ENCODE measurements at regions not wholly inside any gene's neighbourhood (a gene's known extent, or its start where the extent isn't known, plus 50 kb on each side); places are given as distances from the start of the nearest gene placed in this dataset.

DNA sequence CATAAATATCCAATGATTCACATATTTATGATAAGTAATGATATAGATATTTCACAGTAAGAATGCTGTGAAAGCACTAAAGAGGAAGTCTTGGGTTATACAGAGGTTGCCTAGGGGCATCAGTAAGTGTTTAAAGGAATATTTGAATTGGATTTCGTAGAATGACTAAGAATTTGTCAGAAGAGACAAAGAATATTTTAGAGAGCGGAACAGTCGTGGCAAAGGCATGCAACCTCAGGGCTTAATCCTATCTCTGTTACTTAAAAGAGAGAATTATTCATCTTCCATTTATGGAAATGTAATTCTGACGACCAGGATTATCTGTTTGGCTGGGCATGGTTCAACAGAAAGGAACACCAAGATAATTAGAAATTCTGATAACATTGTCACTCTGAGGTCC, 171.9 kb upstream of the NR5A2 start:
- DNase-seq (ENCODE audit: low read depth in 3 of 3, low spot score in 2 of 3), result no peak

DNA sequence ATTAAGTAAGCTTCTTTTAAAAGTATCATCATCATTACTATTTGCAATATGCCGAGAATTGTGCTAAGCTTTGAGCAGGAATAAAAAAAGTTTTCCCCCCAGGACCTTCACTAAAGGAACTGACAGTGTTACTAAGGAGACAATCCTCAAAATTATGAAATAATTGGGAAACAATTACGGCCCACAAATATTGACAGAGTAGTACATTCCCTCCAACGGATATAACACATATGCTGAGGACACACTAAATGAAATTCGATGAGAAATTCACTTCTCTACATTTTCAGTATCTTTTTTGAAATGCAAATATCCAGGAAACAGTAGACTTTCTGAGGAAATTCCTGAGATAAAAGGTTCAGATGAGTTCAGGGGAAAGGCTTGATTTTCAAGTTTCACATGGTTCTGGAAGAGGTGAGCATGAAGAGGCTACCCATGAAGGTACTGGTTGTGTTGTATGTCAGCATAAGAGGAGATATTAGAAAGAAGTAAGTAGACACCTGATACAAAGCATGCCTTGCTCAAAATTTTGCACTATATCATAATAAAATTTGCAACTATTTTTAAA, 171.2 kb upstream of the NR5A2 start:
- no peak for DNase-seq (ENCODE audit: low read depth in 3 of 3, low spot score in 2 of 3)

DNA sequence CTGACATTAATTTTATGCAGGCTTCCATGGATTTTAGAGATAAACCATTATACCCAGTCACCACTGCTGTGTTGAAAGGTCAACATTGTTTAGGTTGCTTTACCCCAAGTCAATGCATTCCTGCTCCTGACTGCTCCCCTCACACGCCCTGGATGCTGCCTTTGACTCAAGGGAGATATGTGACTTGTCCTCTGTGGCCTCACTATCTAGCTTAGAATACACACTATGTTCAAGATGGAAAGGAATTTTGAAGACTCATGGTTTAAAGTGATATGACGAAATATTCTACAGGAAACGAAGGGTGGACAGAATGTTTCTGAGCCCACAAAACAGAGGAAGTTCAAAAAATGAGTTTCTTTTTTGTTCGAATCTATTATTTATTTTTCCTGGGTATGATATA, 170.4 kb upstream of the NR5A2 start:
- no peak for DNase-seq (ENCODE audit: low read depth in 3 of 3, low spot score in 2 of 3)

DNA sequence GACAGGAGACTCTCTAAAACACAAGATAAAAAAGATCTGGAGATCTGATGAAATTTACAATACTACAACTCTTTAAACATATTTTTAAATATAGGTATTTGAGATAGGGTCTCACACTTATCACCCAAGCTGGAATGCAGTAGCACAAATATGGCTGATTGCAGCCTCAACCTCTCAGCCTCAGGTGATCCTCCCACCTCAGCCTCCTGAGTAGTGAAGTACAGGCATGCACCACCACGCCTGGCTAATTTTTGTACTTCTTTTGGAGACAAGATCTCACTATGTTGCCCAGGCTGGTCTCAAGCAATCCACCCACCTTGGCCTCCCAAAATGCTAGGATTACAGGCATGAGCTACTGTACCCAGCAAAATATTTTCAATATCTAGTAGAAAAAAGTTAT, 170.0 kb upstream of the NR5A2 start:
- DNase-seq (ENCODE audit: low read depth in 3 of 3, low spot score in 2 of 3), result no peak

DNA sequence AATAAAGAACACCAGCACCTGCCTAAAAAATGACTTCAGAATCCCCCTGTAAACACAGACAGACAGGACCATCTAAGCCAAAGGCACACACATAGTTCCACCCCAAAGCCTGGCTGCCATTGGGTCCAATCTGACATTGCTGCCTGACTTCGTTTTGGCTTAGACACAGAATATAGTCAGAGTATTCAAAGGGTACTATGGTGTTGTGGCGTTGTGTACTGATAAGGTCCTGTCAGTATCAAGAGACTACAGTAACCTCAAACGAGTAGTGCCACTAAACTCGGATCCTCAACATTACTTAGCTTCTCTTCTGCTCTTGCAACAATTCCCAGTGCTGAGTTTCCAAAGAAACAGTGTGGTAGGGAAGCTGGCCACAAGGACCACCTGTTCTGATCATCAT, 169.3 kb upstream of the NR5A2 start:
- DNase-seq (ENCODE audit: low read depth in 3 of 3, low spot score in 2 of 3), result no peak

DNA sequence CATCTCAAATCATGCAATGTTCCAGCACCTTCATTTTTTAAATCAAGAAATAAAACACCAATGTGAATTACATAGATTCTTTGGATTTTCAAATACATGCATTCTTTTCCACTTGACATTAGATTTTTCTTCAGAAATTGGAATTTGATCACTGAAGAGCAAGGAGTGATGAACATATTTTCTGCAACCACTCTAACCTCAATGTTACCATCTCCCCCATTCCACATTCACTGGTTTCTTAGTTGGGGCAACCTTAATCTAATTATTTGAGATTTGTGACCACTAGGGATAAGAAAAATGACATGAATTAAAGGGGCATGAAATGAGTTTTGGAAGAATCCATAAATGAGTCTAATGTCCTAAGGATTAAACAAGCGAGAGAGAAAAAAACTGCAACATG, 168.7 kb upstream of the NR5A2 start:
- DNase-seq (ENCODE audit: low read depth in 3 of 3, low spot score in 2 of 3), result no peak

DNA sequence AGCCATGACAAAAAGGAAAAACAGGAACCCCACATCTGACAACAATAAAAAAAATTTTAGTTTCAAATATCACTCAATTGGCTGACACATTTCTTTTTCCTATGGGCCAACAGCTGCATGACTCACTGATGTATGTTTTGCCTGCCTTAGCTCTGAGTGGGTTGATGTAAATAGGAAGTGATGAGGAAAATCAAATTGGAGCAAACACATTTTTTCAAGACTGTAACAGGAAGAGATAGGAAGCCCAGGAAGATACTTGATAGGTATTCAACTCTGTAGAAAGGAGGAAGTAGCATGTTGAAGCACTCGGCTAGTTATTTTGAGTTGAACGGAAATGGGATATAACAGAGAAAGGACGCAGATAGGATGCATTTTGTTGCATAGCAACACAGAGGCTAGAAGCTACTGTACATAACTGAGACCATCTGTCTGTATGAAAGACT, 168.0 kb upstream of the NR5A2 start:
- DNase-seq (ENCODE audit: low read depth in 3 of 3, low spot score in 2 of 3), result no peak

DNA sequence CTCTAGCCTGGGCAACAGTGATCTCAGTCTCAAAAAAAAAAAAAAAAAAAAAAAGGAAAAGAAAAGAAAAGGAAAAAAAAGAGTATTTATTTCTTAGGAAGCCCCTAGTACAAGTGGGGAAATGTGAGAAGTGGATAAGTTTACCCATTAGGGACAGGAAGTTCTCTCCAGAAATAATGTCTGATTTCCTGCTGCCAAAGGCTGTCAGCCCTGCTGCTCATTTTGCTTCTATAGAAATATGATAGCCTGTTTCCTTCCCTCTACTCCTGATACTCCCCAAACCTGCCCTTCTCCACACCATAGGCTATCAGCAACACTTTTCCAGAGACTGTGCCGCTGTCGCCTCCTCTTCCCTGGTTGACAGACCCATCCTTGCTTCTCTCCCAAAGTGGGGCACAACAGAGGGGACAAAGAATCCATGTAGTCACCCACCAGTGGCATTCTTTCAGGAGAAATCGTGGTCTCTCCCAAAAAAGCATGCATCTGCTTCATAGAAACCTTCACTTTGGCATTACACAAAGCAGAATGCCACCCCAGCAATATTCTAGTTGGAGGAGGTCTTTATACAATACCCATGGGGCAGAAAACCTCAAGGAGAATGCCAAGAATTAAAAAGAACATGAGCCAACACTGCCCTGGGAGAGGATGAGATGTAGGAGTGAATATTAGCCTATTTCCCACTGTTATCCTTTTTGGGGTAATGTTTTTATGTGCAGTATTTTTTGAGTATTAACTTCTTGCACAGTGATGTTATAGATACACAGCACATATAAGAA, 166.3 kb upstream of the NR5A2 start:
- DNase-seq (ENCODE audit: low read depth in 3 of 3, low spot score in 2 of 3), result no peak

DNA sequence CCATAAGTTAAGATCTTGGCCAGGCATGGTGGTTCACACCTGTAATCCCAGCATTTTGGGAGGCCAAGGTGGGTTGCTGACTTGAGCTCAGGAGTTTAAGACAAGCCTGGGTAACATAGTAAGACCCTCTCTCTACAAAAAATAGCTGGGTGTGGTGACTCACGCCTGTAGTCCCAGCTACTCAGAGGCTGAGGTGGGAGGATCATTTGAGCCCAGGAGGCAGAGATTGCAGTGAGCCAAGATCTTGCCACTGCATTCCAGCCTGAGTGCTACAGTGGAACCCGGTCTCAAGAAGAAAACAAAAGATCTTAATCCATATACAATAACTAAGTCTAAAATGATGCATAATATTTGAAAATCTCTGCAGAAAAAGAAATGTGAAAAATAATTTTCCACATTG, 165.5 kb upstream of the NR5A2 start:
- no peak for DNase-seq (ENCODE audit: low read depth in 3 of 3, low spot score in 2 of 3)

DNA sequence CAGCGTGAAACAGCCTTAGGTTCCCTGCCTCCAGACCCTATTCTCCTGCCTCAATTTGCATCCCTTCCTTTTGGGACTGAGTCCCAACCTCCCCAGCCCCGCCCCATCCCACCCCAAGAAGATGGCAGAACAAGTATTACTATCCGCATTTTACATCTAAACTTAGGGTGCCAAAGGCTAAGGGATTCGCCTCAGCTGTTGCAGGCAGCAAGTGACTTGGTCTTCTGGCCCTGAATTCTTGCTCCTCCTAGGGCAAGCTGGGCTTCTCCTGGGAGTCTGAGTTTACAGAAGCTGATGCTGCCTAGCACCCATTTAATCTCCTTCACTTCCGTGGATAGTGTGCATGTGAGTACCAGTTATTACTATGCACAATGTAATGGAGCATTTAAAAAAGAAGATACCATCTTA, 161.3 kb upstream of the NR5A2 start:
- DNase-seq (ENCODE audit: low read depth in 3 of 3, low spot score in 2 of 3), result no peak

DNA sequence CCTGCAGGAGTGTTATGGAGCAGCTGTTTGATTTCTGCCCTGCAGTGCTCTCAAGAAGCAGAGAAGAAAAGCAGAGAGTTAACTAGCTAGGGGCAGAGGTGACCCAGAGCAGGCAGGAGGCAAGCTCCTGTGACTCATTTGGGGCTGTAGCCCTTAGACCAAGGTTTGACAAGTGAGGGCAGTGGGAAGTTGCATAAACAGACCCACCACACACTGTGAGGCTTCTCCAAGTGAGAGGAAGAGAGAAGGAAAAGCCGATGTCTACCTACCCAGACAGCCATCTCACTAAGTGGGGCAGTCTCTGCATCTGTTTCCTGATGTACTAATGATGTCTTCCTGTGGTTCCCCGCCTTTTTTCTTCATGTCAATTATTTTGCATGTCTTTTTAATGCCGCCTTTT, 159.9 kb upstream of the NR5A2 start:
- DNase-seq (ENCODE audit: low read depth in 3 of 3, low spot score in 2 of 3), result no peak

DNA sequence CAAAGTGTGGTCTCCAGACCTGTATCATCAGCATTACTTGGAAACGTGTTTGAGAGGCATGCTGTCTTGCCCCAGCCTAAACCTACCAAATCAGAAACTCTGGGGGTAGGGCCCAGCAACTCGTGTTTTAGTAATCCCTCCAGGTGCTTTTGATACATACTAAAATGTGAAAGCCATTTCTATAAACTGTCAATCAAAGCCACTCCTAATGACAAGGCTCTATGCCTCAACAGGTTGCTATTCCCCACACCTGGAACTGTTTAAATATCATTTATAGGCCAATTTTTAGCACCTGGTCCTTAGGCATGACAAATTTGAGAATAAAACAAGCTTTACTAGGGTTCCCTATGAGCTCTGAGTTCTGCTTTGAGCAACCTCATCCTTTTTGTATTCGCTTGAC, 158.7 kb upstream of the NR5A2 start:
- DNase-seq (ENCODE audit: low read depth in 3 of 3, low spot score in 2 of 3), result no peak

DNA sequence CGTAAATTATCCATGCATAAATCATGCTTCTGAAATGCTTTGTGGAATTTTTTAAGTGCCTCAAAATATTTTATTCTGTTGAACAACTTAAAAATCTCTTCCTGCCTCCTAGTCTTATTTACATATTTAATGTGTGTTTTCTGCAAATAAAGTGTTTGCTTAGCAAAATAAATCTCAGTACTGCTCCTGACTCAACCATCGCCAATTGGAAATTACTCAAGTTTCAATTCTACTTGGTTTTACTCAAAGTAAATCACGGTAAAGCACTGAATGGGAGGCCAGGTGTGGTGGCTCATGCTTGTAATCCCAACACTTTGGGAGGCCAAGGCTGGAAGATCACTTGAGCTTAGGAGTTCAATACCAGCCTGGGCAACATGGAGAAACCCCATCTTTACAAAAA, 152.2 kb upstream of the NR5A2 start:
- no peak for DNase-seq (ENCODE audit: low read depth in 3 of 3, low spot score in 2 of 3)

DNA sequence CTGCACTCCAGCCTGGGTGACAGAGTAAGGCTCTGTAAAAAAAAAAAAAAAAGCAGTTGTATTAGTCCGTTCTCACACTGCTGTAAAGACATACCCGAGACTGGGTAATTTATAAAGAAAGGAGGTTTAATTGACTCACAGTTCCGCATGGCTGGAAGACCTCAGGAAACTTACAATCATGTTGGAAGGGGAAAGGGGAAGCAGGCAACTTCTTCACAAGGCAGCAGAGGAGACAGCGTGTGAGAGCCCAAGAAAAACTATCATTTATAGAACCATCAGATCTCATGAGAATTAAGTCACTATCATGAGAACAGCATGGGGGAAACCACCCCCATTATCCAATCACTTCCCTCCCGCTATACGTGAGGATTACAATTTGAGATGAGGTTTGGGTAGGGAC, 151.7 kb upstream of the NR5A2 start:
- DNase-seq (ENCODE audit: low read depth in 3 of 3, low spot score in 2 of 3), result no peak

DNA sequence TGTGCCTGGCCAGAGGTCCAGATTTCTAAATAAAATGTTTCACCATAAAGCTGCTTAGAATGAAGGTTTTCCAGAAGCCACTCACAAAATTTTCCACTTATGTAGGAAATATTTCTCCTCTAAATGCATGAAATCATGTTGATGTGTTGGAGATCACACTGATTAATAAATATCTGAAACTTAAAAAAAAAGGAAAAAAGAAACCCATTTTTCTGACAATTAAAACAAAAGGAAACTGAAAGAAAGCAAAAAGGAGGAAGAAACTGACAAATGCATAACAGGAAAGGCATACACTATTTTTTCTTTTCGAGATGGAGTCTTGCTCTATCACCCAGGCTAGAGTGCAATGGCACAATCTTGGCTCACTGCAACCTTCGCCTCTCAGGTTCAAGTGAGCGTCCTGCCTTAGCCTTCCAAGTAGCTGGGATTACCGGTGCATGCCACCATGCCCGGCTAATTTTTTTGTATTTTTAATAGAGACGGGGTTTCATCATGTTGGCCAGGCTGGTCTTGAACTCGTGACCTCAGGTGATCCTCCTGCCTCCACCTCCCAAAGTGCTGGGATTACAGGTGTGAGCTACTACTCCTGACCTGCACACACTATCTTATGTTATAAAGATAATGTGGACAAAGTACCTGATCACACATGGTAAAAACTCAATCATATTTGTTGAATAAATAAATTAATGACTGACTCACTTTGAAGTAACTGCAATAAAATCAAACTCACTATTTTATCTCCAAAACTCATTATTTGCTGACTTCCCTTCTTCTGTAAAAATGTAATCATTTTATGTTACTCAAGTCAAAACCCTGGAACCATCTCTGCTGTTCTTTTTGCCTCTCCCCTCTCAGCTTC, 149.8 kb upstream of the NR5A2 start:
- DNase-seq (ENCODE audit: low read depth in 3 of 3, low spot score in 2 of 3), result no peak

DNA sequence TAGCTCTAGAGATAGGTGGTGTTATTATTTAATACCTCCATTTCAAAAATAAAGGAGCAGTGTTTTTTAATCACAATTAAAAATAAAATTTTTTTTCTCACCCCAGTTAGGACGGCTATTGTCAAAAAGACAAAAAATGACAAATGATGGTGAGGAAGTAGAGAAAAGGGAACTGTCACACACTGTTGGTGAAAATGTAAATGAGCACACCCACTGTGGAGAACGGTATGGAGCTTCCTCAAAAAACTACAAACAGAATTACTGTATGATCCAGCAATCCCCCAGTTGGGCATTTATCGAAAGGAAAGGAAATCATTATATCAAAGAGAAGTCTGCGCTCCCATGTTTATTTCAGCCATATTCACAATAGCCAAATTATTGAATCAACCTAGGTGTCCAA, 148.7 kb upstream of the NR5A2 start:
- no peak for DNase-seq (ENCODE audit: low read depth in 3 of 3, low spot score in 2 of 3)

DNA sequence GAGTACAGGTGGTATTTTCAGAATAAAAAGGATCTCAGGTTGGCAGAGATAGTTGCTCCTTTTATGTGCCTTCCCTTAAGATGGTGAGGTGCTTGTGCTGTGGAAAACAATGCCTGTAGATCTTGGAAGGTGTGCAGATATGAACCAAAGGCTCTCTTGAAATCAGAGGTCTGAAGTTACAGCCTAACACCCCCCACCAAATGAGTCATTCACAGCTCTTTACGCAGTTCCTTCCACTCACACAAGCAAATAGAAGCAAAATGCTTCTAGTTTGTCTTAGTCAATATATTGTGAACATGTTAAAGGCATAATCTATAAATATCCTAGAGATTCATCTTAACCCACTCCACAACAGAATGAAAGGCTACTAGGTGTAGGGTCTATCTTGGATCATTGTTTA, 128.9 kb upstream of the NR5A2 start:
- DNase-seq (ENCODE audit: low read depth in 3 of 3, low spot score in 2 of 3), result no peak

DNA sequence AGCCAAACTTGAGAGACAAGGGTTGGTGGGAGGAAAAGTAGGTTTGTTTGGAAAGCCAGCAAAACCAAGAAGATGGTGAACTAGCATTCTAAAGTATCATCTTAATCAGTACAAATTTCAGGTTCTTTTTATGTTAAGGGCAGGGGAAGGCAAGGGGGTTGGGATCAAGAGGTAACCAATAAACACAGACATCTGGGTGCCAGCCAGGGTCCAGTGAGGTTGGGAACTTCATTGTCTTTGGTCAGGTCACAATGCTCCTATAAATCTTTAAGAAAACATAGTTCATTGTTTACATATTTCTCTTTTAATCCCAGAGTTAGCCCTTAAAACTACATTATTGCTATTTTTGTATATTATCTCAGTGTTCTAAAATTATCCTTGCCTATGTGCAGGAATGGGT, 126.2 kb upstream of the NR5A2 start:
- DNase-seq (ENCODE audit: low read depth in 3 of 3, low spot score in 2 of 3), result no peak

DNA sequence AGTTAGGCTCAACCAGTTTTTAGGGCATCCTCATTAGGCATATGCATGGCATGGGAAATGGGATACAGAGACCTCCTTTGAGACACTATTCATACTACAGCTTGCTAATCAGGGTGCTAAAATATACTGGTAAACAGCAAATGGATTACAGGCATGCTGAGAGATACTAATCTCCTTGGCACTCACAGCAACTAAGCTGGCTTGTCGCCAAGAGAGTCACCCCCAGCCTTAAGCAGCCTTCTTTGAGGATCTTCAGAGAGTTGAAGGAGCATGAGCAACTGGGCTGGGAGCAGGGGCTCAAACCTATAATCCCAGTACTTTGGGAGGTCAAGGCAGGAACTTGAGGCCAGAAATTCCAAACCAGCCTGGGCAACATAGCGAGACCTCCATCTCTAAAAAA, 120.1 kb upstream of the NR5A2 start:
- DNase-seq (ENCODE audit: low read depth in 3 of 3, low spot score in 2 of 3), result no peak

DNA sequence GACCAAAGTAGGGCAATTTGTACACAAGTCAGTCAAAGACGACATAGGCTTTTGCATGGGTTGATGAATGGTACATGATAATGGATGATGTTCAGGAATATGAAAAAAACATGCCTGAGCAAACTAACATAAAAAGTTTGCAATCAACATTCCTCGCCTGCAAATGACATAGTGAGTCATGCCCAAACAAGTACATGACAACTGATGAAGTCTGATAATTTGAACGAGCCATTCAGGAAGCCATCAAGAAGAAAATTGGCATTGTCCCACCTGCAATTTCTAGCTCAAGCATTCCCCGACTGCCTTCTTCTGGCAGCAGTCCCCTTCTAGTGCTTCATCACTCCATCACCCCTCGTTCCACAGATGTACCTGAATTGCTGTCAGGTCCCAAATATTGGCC, 118.4 kb upstream of the NR5A2 start:
- no peak for DNase-seq (ENCODE audit: low read depth in 3 of 3, low spot score in 2 of 3)

DNA sequence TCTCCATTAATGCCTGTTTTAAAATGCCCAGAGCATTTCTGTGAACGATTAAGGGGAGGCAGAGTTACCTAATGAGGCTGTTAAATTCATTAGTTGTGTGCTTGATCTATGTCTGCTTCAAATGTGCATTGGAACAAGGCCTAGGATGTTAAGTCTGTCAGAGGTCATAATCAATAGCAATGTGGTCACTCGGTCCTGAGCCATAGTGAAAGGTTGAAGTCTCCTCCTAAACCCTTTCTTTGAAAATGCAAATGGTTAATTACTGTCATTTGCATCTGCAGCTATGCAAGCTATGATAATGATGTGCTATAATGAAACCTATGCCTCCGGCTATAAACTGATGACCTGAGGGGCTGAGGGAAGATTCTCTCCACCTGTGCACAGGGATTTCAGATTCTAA, 114.2 kb upstream of the NR5A2 start:
- DNase-seq (ENCODE audit: low read depth in 3 of 3, low spot score in 2 of 3), result no peak

DNA sequence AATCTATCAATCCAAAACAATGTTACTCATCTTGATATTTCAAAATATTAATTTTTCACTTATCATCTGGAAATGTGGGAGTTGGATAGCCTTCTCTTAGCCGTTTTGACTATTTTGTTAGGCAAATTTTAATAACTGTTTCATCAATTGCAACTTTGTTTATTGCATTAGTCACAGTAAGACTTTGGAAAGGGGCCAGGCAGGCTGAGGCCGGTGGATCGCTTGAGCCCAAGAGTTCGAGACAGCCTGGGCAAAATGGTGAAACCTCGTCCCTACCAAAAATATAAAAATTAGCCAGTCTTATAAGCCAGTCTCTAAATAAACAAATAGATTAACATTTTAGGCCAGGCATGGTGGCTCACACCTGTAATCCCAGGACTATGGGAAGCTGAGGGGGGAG, 113.0 kb upstream of the NR5A2 start:
- no peak for DNase-seq (ENCODE audit: low read depth in 3 of 3, low spot score in 2 of 3)
